HepG2 (cell line): ENCODE measurements at regions not wholly inside any gene's neighbourhood (a gene's known extent, or its start where the extent isn't known, plus 50 kb on each side); places are given as distances from the start of the nearest gene placed in this dataset.

Experiments
- SIN3A ChIP-seq: IDR thresholded peaks from 2 replicates; pipeline ENCODE4 v1.6.1; 2011; ENCODE audit warnings: low read depth, mild to moderate bottlenecking, control low read depth, low read length, borderline replicate concordance
- TF ChIP-seq, protein P1 (sequence below): sonication (generic); formaldehyde crosslinking; IDR thresholded peaks from 2 replicates; pipeline ENCODE4 v1.4.0; 2020; ENCODE audit warnings: missing genetic modification reagents

DNA sequence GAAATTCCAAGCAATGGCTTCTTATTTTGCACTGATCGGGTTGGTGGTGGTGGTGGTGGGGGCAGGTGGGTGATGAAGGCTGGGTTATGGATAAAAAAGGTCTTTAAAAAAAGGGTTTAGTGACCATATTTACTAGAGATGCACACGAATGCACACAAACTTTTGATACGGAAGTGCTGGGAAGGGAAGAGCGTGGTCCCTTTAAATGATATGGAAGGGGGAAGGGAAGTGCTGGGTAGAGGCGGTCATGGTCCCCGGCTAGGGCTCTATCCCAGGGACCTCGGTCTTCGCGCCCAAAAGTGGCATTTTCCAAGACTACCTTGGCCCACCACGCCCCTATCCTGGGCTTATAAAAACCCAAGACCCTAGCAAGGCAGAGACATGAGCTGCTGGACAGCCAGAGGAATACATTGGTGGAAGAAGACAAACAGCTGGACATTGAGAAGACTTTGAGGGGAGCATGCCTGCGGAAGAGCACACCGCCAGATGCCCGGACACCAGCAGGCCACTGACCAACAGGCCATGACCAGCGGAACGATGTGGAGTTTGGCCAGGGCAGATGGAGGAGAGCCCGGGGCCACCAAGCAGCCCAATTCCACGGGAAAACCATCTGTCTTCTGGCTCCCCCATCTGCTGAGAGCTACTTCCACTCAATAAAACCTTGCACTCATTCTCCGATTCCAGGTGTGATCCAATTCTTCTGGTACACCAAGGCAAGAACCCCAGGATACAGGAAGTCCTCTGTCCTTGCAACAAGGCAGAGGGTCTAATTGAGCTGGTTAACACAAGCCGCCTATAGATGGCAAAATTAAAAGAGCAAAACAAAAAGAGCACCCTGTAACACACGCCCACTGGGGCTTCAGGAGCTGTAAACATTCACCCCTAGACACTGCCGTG is 1720.2 kb downstream of the MRPL39 start:
- TF ChIP-seq SIN3A: no peak
- TF ChIP-seq, protein P1, sequence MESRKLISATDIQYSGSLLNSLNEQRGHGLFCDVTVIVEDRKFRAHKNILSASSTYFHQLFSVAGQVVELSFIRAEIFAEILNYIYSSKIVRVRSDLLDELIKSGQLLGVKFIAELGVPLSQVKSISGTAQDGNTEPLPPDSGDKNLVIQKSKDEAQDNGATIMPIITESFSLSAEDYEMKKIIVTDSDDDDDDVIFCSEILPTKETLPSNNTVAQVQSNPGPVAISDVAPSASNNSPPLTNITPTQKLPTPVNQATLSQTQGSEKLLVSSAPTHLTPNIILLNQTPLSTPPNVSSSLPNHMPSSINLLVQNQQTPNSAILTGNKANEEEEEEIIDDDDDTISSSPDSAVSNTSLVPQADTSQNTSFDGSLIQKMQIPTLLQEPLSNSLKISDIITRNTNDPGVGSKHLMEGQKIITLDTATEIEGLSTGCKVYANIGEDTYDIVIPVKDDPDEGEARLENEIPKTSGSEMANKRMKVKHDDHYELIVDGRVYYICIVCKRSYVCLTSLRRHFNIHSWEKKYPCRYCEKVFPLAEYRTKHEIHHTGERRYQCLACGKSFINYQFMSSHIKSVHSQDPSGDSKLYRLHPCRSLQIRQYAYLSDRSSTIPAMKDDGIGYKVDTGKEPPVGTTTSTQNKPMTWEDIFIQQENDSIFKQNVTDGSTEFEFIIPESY (CRISPR knock-in tag): no peak
